B cell (primary cell): ENCODE measurements at regions not wholly inside any gene's neighbourhood (a gene's known extent, or its start where the extent isn't known, plus 50 kb on each side); places are given as distances from the start of the nearest gene placed in this dataset.

Source experiments
- ATAC-seq: fragments of 200-7000 bp; cut with Tn5 transposase; one replicate; pipeline ENCODE4 v1.10.0; 2021; ENCODE audit warnings: low read depth, mild to moderate bottlenecking, moderate number of reproducible peaks, moderate library complexity
- CTCF ChIA-PET: fragments of 350-600 bp; sonication (Branson Sonifier 250); formaldehyde crosslinking; loops from one replicate; lab custom pipeline; 2021; ENCODE audit warnings: antibody characterized with exemption, inconsistent platforms; lab: Charles Lee
- POLR2A ChIA-PET: fragments of 350-600 bp; sonication (Branson Sonifier 250); formaldehyde crosslinking; loops from one replicate; lab custom pipeline; 2021; ENCODE audit warnings: antibody characterized with exemption; lab: Charles Lee
- DNase-seq: peaks from one replicate; pipeline ENCODE4 v3.0.0; 2013
- H2AFZ ChIP-seq: 2 replicates; pipeline ENCODE4 v1.6.1; 2012; ENCODE audit warnings: mild to moderate bottlenecking, low read depth, low read length; ENCODE audit not compliant: insufficient read depth, poor library complexity, severe bottlenecking
- H3K27ac ChIP-seq, 2 donors: 1 replicate in 1 of 2; 2 replicates in 1 of 2; pipeline ENCODE4 v1.5.1; 2012 to 2013; ENCODE audit warnings: low read length in 2 of 2, mild to moderate bottlenecking in 2 of 2, moderate library complexity in 1 of 2
- H3K27me3 ChIP-seq, 4 experiments: fragments of 200-600 bp in 1 of 4; sonication (generic) in 1 of 4; replicated peaks in 1 of 4; 1 replicate in 2 of 4; 2 replicates in 2 of 4; pipeline versions ENCODE4 v1.6.1 to v1.7.0; 2013 to 2016; ENCODE audit warnings: low read length in 3 of 4, mild to moderate bottlenecking in 2 of 4, mixed read lengths in 1 of 4, moderate library complexity in 1 of 4; ENCODE audit not compliant: insufficient read depth in 4 of 4, control insufficient read depth in 3 of 4; ENCODE audit errors: control extremely low read depth in 1 of 4
- H3K36me3 ChIP-seq, 2 experiments: replicated peaks in 1 of 2; 1 replicate in 1 of 2; 2 replicates in 1 of 2; pipeline versions ENCODE4 v1.6.1 to v1.7.1; 2013; ENCODE audit warnings: low read length in 1 of 2; ENCODE audit not compliant: insufficient read depth in 2 of 2, control insufficient read depth in 1 of 2; ENCODE audit errors: control extremely low read depth in 1 of 2, extremely low read depth in 1 of 2
- H3K4me1 ChIP-seq, 2 donors: fragments of 200-600 bp in 1 of 2; sonication (generic) in 1 of 2; 1 replicate in 1 of 2; 2 replicates in 1 of 2; pipeline versions ENCODE4 v1.5.1 to v1.6.1; 2013 to 2017; ENCODE audit warnings: low read length in 2 of 2; ENCODE audit not compliant: control insufficient read depth in 2 of 2, insufficient read depth in 2 of 2
- H3K4me2 ChIP-seq: replicated peaks from 2 replicates; pipeline ENCODE3; 2012; ENCODE audit warnings: mild to moderate bottlenecking, low read depth, low read length; ENCODE audit not compliant: poor library complexity, severe bottlenecking
- H3K4me3 ChIP-seq, 5 experiments: fragments of 200-600 bp in 1 of 5; sonication (generic) in 1 of 5; 1 replicate in 3 of 5; 2 replicates in 2 of 5; pipeline versions ENCODE4 v1.5.1 to v1.7.0; 2011 to 2016; ENCODE audit warnings: low read length in 4 of 5, mild to moderate bottlenecking in 4 of 5, low read depth in 2 of 5, control low read depth in 1 of 5, moderate library complexity in 1 of 5; ENCODE audit not compliant: insufficient read depth in 1 of 5; ENCODE audit errors: control extremely low read depth in 1 of 5, extremely low read depth in 1 of 5
- H3K79me2 ChIP-seq: fragments of 200-600 bp; sonication (generic); one replicate; pipeline ENCODE4 v1.6.0; 2016; ENCODE audit warnings: low read length; ENCODE audit not compliant: control insufficient read depth, insufficient read depth
- H3K9ac ChIP-seq: fragments of 200-600 bp; sonication (generic); 2 replicates; pipeline ENCODE4 v1.6.1; 2017; ENCODE audit warnings: mild to moderate bottlenecking, low read length, moderate library complexity
- H3K9me3 ChIP-seq, 3 donors: one replicate each; pipeline versions ENCODE4 v1.6.1 to v1.7.1; 2013; ENCODE audit warnings: low read length in 2 of 3; ENCODE audit not compliant: control insufficient read depth in 2 of 3, insufficient read depth in 1 of 3; ENCODE audit errors: control extremely low read depth in 1 of 3
- H4K20me1 ChIP-seq: 2 replicates; pipeline ENCODE4 v1.6.0; 2012; ENCODE audit warnings: mild to moderate bottlenecking, low read length; ENCODE audit not compliant: insufficient read depth, control insufficient read depth, poor library complexity, severe bottlenecking
- H3K27ac Mint-ChIP-seq: one replicate; pipeline ENCODE4 v1.8.0; 2021; ENCODE audit warnings: mixed read lengths
- H3K27me3 Mint-ChIP-seq: one replicate; pipeline ENCODE4 v1.8.0; 2021; ENCODE audit warnings: mixed read lengths
- H3K4me1 Mint-ChIP-seq: one replicate; pipeline ENCODE4 v1.8.0; 2021; ENCODE audit warnings: mixed read lengths
- H3K4me3 Mint-ChIP-seq: one replicate; pipeline ENCODE4 v1.8.0; 2021; ENCODE audit warnings: mixed read lengths
- H3K9me3 Mint-ChIP-seq: one replicate; pipeline ENCODE4 v1.8.0; 2022; ENCODE audit warnings: mixed read lengths; ENCODE audit not compliant: insufficient read depth
- EZH2 ChIP-seq: IDR thresholded peaks from 2 replicates; pipeline ENCODE4 v1.6.1; 2012; ENCODE audit warnings: borderline replicate concordance, low read depth, mild to moderate bottlenecking, moderate library complexity, low read length; ENCODE audit not compliant: insufficient read depth, poor library complexity, severe bottlenecking
- WGBS: methylation state at CpG from one replicate; pipeline ENCODE4 v1.1.5; 2013; ENCODE audit warnings: missing lambda C conversion rate; ENCODE audit not compliant: insufficient coverage; 5-methylcytosine and 5-hydroxymethylcytosine counted together
- intact Hi-C: fragments of 100-400 bp; cut with micrococcal nuclease; formaldehyde crosslinking; loops from one replicate; pipeline ENCODE4 v1.10.0; 2022
- TF ChIP-seq, protein P1 (sequence below): fragments of 200-600 bp; IDR thresholded peaks from one replicate; pipeline ENCODE4 v1.8.0; 2022; ENCODE audit warnings: antibody characterized with exemption, mild to moderate bottlenecking

DNA sequence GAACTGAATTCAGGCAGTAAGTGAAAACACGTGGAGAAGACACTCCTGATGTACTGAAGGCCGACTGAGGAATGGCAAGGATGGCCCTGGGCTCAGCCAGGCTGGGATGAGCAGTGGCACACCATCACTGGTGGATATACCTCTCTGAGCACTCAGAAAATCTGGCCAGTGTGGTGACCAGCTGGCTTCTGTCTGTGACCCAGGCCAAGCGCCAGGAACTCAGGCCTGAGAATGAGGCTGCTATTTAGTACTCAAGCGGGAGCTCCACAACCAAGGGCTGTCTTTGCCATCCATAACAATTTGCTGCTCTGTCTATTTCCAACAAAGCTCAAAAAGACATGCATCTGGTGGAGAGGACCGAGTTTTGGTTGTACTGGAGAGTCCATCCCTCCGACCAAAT lies 586.3 kb downstream of the BCL11B start:
- Histone ChIP-seq H3K4me3 (no peak overlapping the region), H3K9me3 (peaks cover 0 to 44% (median 0%) of the 10 kb centered on the region in 3 donors), H3K9ac (no peak overlapping the region), H3K4me1 (no peaks in the 10 kb centered on the region), H3K27ac (no peak overlapping the region), H3K4me2 (no peak overlapping the region), H3K27me3 (no peaks in the 10 kb centered on the region), H4K20me1 (no peaks in the 10 kb centered on the region), H2AFZ (no peak overlapping the region), H3K36me3 (no peaks in the 10 kb centered on the region), H3K79me2 (no peaks in the 10 kb centered on the region)
- peaks cover 6% of the 10 kb centered on the region for H3K9me3 Mint-ChIP-seq
- H3K27ac Mint-ChIP-seq, result no peak overlapping the region
- CTCF ChIA-PET, result no interaction called here
- ATAC-seq (no peak), DNase-seq (no peak)
- H3K27me3 Mint-ChIP-seq, result no peaks in the 10 kb centered on the region
- POLR2A ChIA-PET, result no interaction called here
- WGBS, result 96% methylated on average over 4 of the region's 6 CpGs
- no peaks in the 10 kb centered on the region for H3K4me1 Mint-ChIP-seq
- intact Hi-C loops, result no loop called here
- TF ChIP-seq EZH2, result no peak
- H3K4me3 Mint-ChIP-seq, result no peak overlapping the region

GRCh38 chr14:98688446-98688845 lies 583.6 kb downstream of the BCL11B start:
- no peaks in the 10 kb centered on the region for H3K79me2 ChIP-seq
- H3K4me2 ChIP-seq, result no peak overlapping the region
- POLR2A ChIA-PET, result no interaction called here
- H3K4me1 ChIP-seq, result no peaks in the 10 kb centered on the region
- Mint-ChIP-seq H3K27me3 (no peaks in the 10 kb centered on the region), H3K27ac (no peak overlapping the region), H3K9me3 (peaks cover 6% of the 10 kb centered on the region), H3K4me1 (no peaks in the 10 kb centered on the region), H3K4me3 (no peak overlapping the region)
- intact Hi-C loops, result no loop called here
- no peak overlapping the region for H3K27ac ChIP-seq
- no peaks in the 10 kb centered on the region for H4K20me1 ChIP-seq
- no peaks in the 10 kb centered on the region for H3K36me3 ChIP-seq
- no peak overlapping the region for H3K9ac ChIP-seq
- TF ChIP-seq, protein P1, sequence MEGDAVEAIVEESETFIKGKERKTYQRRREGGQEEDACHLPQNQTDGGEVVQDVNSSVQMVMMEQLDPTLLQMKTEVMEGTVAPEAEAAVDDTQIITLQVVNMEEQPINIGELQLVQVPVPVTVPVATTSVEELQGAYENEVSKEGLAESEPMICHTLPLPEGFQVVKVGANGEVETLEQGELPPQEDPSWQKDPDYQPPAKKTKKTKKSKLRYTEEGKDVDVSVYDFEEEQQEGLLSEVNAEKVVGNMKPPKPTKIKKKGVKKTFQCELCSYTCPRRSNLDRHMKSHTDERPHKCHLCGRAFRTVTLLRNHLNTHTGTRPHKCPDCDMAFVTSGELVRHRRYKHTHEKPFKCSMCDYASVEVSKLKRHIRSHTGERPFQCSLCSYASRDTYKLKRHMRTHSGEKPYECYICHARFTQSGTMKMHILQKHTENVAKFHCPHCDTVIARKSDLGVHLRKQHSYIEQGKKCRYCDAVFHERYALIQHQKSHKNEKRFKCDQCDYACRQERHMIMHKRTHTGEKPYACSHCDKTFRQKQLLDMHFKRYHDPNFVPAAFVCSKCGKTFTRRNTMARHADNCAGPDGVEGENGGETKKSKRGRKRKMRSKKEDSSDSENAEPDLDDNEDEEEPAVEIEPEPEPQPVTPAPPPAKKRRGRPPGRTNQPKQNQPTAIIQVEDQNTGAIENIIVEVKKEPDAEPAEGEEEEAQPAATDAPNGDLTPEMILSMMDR, result no peak
- TF ChIP-seq EZH2, result no peak
- peaks cover 0 to 38% (median 0%) of the 10 kb centered on the region in 3 donors for H3K9me3 ChIP-seq
- no peaks in the 10 kb centered on the region for H3K27me3 ChIP-seq
- DNase-seq (no peak), ATAC-seq (no peak)
- CTCF ChIA-PET, result no interaction called here
- WGBS, result 92% methylated on average over 3 of the region's 3 CpGs
- no peak overlapping the region for H2AFZ ChIP-seq
- no peak overlapping the region for H3K4me3 ChIP-seq
